Osteocyte (in vitro differentiated cells): ENCODE measurements at regions not wholly inside any gene's neighbourhood (a gene's known extent, or its start where the extent isn't known, plus 50 kb on each side); places are given as distances from the start of the nearest gene placed in this dataset.

Experiments
- DNase-seq: peaks from one replicate; pipeline ENCODE4 v3.0.0; 2021; ENCODE audit warnings: mixed read lengths; ENCODE audit not compliant: unreplicated experiment; ENCODE audit errors: extremely low spot score
- H3K27ac Mint-ChIP-seq: one replicate; pipeline ENCODE4 v1.8.0; 2021; ENCODE audit warnings: mild to moderate bottlenecking, mixed read lengths; ENCODE audit not compliant: unreplicated experiment
- H3K27me3 Mint-ChIP-seq: one replicate; pipeline ENCODE4 v1.8.0; 2021; ENCODE audit warnings: mixed read lengths; ENCODE audit not compliant: unreplicated experiment
- H3K36me3 Mint-ChIP-seq: one replicate; pipeline ENCODE4 v1.8.0; 2021; ENCODE audit warnings: mixed read lengths; ENCODE audit not compliant: unreplicated experiment
- H3K4me1 Mint-ChIP-seq: one replicate; pipeline ENCODE4 v1.8.0; 2021; ENCODE audit warnings: mixed read lengths; ENCODE audit not compliant: unreplicated experiment
- H3K4me3 Mint-ChIP-seq: one replicate; pipeline ENCODE4 v1.8.0; 2021; ENCODE audit warnings: mild to moderate bottlenecking, moderate library complexity, mixed read lengths; ENCODE audit not compliant: unreplicated experiment
- H3K9me3 Mint-ChIP-seq: one replicate; pipeline ENCODE4 v1.8.0; 2021; ENCODE audit warnings: mixed read lengths; ENCODE audit not compliant: unreplicated experiment
- CTCF ChIP-seq: fragments of 200-600 bp; sonication (generic); IDR thresholded peaks from 2 replicates; pipeline ENCODE4 v1.5.0; 2021; ENCODE audit warnings: antibody characterized with exemption, mild to moderate bottlenecking, moderate library complexity

- no peaks in the 10 kb centered on the region for H3K27me3 Mint-ChIP-seq
- DNase-seq: no peak
Measured at GRCh38 chrX:107552930-107553329, 75.4 kb upstream of the PRPS1 start.

GRCh38 chrX:107556967-107557366, 71.3 kb upstream of the PRPS1 start:
- H3K27me3 Mint-ChIP-seq: no peaks in the 10 kb centered on the region
- no peak overlapping the region for H3K4me3 Mint-ChIP-seq
- no peak for DNase-seq
- no peaks in the 10 kb centered on the region for H3K9me3 Mint-ChIP-seq
- no peak for TF ChIP-seq CTCF
- H3K4me1 Mint-ChIP-seq: peaks cover 4% of the 10 kb centered on the region
- no peak overlapping the region for H3K27ac Mint-ChIP-seq
- no peaks in the 10 kb centered on the region for H3K36me3 Mint-ChIP-seq

More at GRCh38 chrX:107552930-107553329, 75.4 kb upstream of the PRPS1 start:
- H3K4me1 Mint-ChIP-seq: no peaks in the 10 kb centered on the region
- H3K36me3 Mint-ChIP-seq: no peaks in the 10 kb centered on the region
- H3K27ac Mint-ChIP-seq: no peak overlapping the region
- no peak for TF ChIP-seq CTCF
- H3K9me3 Mint-ChIP-seq: no peaks in the 10 kb centered on the region
- H3K4me3 Mint-ChIP-seq: no peak overlapping the region

GRCh38 chrX:107559506-107559905, 68.8 kb upstream of the PRPS1 start:
- TF ChIP-seq CTCF: no peak
- no peaks in the 10 kb centered on the region for H3K9me3 Mint-ChIP-seq
- H3K4me3 Mint-ChIP-seq: no peak overlapping the region
- H3K36me3 Mint-ChIP-seq: no peaks in the 10 kb centered on the region
- no peak for DNase-seq
- H3K27ac Mint-ChIP-seq: no peak overlapping the region
- no peaks in the 10 kb centered on the region for H3K27me3 Mint-ChIP-seq
- peaks cover 14% of the 10 kb centered on the region for H3K4me1 Mint-ChIP-seq

GRCh38 chrX:107560041-107560440, 68.3 kb upstream of the PRPS1 start:
- Mint-ChIP-seq H3K4me1 (peaks cover 14% of the 10 kb centered on the region), H3K27me3 (no peaks in the 10 kb centered on the region), H3K36me3 (no peaks in the 10 kb centered on the region), H3K9me3 (no peaks in the 10 kb centered on the region), H3K4me3 (no peak overlapping the region), H3K27ac (no peak overlapping the region)
- no peak for DNase-seq
- TF ChIP-seq CTCF: no peak

- H3K4me3 Mint-ChIP-seq: no peak overlapping the region
- no peak for DNase-seq
- H3K4me1 Mint-ChIP-seq: peaks cover 15% of the 10 kb centered on the region
- no peak for TF ChIP-seq CTCF
- no peaks in the 10 kb centered on the region for H3K27me3 Mint-ChIP-seq
- no peaks in the 10 kb centered on the region for H3K36me3 Mint-ChIP-seq
- H3K9me3 Mint-ChIP-seq: no peaks in the 10 kb centered on the region
- no peak overlapping the region for H3K27ac Mint-ChIP-seq
Measured at GRCh38 chrX:107560980-107561379, 67.3 kb upstream of the PRPS1 start.
